ENCODE measurements at regions not wholly inside any gene's neighbourhood (a gene's known extent, or its start where the extent isn't known, plus 50 kb on each side); places are given as distances from the start of the nearest gene placed in this dataset.

DNA sequence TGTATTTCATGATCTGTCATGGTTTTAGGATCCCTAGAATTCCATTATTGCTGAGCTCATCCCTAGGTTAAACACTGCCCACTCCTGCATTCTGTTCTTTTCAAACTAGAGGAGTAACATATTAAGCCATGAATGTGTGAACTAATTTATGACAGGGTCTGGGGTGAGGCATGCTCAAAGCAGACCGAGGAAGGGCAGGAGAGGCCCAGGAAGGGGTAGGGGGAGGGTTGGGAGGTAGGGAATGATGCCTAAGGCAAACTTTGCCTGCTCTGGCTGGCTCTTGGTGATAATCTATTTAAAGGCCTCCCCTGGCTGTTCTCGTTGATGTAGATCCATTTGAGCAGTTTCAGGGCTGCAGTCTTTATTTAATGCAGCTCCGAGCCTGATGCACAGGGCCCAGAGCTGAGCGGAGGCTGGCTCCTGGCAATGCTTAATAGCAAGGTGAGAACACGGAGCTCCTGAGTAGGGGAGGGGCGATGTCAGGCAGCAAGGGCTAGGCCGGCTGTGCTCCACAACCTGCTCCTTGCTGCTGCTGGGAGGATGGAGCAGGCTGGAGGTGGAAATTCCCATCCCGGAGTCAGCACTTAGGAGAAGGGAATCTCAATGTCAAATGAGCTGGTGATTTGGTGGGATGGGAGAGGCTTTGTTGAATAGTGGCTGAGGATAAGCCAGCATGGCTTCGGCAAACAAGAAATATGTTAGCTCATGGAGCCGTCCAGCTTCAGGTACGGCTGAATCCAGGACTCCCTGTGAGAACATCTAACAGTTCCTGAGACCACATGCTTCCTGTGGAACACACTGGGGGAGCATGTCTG is 73.2 kb upstream of the UNC5A start:
- POLR2A ChIA-PET (ENCODE audit: low non-redundant PET): no interaction called here

DNA sequence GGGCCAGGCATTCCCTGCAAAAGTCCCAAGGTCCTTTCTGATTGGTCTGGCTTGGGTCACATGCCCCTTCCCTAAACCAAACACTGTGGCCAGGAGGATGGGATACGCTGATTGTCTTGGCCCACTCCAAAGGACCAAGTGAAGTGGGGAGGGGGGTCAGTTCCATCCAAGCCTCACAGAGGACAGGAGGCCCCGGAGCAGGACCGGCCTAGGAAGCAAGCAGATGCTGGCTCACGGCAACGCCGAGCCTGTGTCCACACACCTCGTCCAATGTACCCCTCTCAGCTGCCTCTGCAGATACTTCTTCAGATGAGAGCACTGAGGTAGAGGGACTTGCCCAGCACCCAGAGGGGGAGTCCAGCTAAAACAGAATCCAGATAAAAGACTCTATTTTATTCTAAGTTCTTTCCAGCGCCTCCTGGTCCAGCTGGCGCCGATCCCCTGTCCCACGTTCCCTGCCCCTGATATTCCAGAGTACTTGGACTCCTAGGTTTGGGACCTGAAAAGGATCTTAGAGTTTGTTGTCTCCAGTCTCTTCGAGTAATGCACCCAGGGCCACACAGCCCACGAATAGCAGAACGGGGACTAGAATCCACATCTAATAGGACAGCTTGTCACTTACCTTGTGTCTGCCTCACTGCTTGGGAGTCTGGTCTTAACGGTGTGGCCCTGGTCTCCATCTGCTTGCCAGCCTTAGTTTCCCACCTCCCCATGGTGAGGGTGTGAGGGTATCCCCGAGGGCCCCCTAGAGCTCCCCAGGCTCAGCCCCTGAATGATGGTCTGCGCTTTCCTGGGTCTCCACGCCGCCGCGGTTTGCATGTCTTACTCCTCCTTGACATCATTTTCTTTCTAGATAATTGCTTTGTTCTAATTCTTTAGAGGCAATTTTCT is 72.4 kb upstream of the UNC5A start:
- ChIA-PET CTCF (interaction anchor here (0.9 to 1.5 kb wide), 2 partner anchors 8 to 77 kb away, joined by 3 to 9 read pairs; no protein-coding TSS in a partner anchor), POLR2A (ENCODE audit: low non-redundant PET) (no interaction called here)
- no peak for DNase-seq (ENCODE audit: low spot score)
- TF ChIP-seq, protein P1, sequence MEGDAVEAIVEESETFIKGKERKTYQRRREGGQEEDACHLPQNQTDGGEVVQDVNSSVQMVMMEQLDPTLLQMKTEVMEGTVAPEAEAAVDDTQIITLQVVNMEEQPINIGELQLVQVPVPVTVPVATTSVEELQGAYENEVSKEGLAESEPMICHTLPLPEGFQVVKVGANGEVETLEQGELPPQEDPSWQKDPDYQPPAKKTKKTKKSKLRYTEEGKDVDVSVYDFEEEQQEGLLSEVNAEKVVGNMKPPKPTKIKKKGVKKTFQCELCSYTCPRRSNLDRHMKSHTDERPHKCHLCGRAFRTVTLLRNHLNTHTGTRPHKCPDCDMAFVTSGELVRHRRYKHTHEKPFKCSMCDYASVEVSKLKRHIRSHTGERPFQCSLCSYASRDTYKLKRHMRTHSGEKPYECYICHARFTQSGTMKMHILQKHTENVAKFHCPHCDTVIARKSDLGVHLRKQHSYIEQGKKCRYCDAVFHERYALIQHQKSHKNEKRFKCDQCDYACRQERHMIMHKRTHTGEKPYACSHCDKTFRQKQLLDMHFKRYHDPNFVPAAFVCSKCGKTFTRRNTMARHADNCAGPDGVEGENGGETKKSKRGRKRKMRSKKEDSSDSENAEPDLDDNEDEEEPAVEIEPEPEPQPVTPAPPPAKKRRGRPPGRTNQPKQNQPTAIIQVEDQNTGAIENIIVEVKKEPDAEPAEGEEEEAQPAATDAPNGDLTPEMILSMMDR (conservative IDR thresholded peaks at IDR 0.05; ENCODE audit: low read depth): no peak
- no peak overlapping the region for H3K27ac ChIP-seq

More for the DNA sequence above, 73.2 kb upstream of the UNC5A start:
- no peak for DNase-seq (ENCODE audit: low spot score)
- TF ChIP-seq, protein P1 (conservative IDR thresholded peaks at IDR 0.05; ENCODE audit: low read depth): no peak
- H3K27ac ChIP-seq: no peak overlapping the region
- CTCF ChIA-PET: no interaction called here

DNA sequence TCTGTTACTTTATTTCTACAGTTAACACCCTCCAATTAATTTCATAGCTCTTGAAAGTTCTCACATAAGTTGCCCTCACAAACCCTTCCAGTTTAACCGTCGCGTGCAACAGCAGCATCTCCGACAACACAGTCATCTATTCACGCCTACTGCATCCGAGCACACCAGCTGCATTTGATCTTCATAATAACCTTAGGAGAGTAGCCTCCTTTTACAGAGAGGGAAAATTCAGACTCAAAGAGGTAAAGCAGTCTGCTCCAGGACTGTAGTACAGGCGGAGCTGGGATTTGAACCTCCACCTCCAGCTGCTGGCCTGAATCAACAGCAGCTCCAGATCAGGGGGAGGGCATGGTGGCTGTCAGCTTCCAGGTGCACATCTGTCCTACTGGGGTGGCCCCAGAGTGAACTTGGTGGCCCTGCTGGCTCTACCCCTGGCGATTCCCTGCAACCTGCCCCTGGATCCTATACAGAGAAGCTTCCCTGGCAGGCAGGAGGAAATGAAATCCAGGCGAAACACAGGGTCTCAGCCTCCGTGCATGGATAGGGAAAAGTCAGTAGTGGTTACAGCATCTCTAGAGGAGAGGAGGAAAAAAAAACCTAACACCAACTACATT is 71.6 kb upstream of the UNC5A start:
- ChIA-PET POLR2A (ENCODE audit: low non-redundant PET) (no interaction called here), CTCF (interaction anchor here (0.9 to 1.5 kb wide), 2 partner anchors 9 to 78 kb away, joined by 3 to 9 read pairs; no protein-coding TSS in a partner anchor)
- no peak for DNase-seq (ENCODE audit: low spot score)
- TF ChIP-seq, protein P1 (conservative IDR thresholded peaks at IDR 0.05; ENCODE audit: low read depth): no peak
- no peak overlapping the region for H3K27ac ChIP-seq

DNA sequence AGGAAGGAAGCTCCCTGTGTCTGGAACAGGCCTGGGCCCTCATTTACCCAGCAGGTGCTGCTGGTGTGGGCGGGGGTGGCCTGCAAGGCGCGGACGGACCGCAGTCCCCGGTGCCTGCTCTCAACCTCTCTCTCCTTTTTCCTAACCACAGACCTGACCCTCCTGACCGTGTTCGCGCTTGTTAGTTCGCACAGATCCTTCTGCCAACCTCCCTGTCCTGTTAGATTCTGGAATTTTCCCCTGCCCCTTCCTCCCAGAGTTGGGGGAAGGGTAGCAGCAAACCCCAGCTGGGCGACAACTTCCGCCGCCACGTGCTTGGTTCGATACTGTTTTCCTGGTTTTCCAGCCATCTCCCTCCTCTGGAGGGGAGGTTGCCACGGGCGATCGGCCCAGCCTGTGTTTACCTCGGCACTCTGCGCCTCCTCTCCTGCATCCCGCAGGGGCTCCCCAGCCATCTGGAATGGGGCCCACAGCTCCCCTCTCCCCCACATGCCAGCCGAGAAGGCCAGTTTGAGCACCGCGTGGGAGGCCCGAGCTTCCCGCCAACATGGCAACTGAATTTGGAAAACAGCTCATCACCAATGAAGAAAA is 70.8 kb upstream of the UNC5A start:
- POLR2A ChIA-PET (ENCODE audit: low non-redundant PET): no interaction called here
- CTCF ChIA-PET: interaction anchor here (0.6 to 1.5 kb wide), 2 partner anchors 79 to 201 kb away, joined by 3 to 9 read pairs; no protein-coding TSS in a partner anchor
- DNase-seq (ENCODE audit: low spot score): no peak
- no peak overlapping the region for H3K27ac ChIP-seq
- TF ChIP-seq, protein P1 (conservative IDR thresholded peaks at IDR 0.05; ENCODE audit: low read depth): no peak

DNA sequence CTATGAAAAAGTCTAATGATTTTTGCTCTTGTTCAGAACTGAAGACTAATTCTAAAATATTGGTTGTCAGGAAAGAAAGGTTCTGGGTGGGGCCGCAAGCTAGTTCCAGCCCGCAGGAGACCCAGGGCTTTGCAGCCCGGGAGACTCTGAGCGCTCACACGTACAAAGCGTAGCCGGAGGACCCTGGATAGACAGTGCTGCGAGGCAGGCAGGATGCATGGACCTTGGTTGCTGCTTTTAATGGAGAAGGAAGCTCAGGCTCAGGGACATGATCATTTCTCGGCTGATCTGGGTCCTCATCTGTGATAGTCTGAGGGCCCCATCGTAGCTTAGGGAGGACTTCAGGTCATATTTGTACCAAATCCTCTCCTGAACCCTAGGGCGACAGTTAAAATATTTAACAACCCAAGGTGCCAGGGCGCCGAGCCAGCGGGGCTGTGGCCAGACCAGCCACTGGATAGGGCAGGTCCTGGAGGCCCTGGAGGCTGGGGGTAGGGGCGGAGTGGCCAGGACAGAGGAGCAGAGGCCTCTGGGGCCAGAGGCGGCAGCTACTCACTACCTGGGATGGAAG is 70.1 kb upstream of the UNC5A start:
- no peak for DNase-seq (ENCODE audit: low spot score)
- TF ChIP-seq, protein P1 (conservative IDR thresholded peaks at IDR 0.05; ENCODE audit: low read depth): no peak
- ChIA-PET CTCF (interaction anchor here (0.6 kb wide), 1 partner anchor 200 kb away, joined by 3 read pairs; no protein-coding TSS in a partner anchor), POLR2A (ENCODE audit: low non-redundant PET) (no interaction called here)
- no peak overlapping the region for H3K27ac ChIP-seq
